GM12875 (cell line): ENCODE measurements at regions not wholly inside any gene's neighbourhood (a gene's known extent, or its start where the extent isn't known, plus 50 kb on each side); places are given as distances from the start of the nearest gene placed in this dataset.

Source experiments
- H3K4me3 ChIP-seq: one replicate; pipeline ENCODE4 v1.5.1; 2011; ENCODE audit warnings: low read depth, low read length, control low read depth
- CTCF ChIP-seq: IDR thresholded peaks from 2 replicates; pipeline ENCODE4 v1.5.1; 2011; ENCODE audit warnings: low read depth, mild to moderate bottlenecking, control low read depth, inconsistent platforms, low read length, moderate library complexity, borderline replicate concordance; ENCODE audit not compliant: insufficient read depth

GRCh38 chr6:18680842-18681241 is 293.7 kb downstream of the RNF144B start:
- no peak for TF ChIP-seq CTCF
- no peak overlapping the region for H3K4me3 ChIP-seq

- TF ChIP-seq CTCF = no peak
- no peak overlapping the region for H3K4me3 ChIP-seq
Measured at GRCh38 chr6:18681832-18682503, 294.8 kb downstream of the RNF144B start.

- no peak for TF ChIP-seq CTCF
Measured at GRCh38 chr6:18684343-18684742, 297.2 kb downstream of the RNF144B start.

GRCh38 chr6:18692929-18693685 is 306.0 kb downstream of the RNF144B start:
- TF ChIP-seq CTCF = no peak
- no peak overlapping the region for H3K4me3 ChIP-seq

More at GRCh38 chr6:18684343-18684742, 297.2 kb downstream of the RNF144B start:
- no peak overlapping the region for H3K4me3 ChIP-seq

GRCh38 chr6:18693881-18694280 is 306.7 kb downstream of the RNF144B start:
- H3K4me3 ChIP-seq = no peak overlapping the region
- no peak for TF ChIP-seq CTCF

GRCh38 chr6:18703546-18703945 is 316.4 kb downstream of the RNF144B start:
- H3K4me3 ChIP-seq = no peak overlapping the region
- no peak for TF ChIP-seq CTCF

GRCh38 chr6:18707714-18708439 is 320.7 kb downstream of the RNF144B start:
- TF ChIP-seq CTCF = no peak
- no peak overlapping the region for H3K4me3 ChIP-seq
